Uterus (tissue), 2 donors: ENCODE measurements at regions not wholly inside any gene's neighbourhood (a gene's known extent, or its start where the extent isn't known, plus 50 kb on each side); places are given as distances from the start of the nearest gene placed in this dataset.

ENCODE experiments used
- CTCF ChIP-seq, 4 experiments: fragments of 200-600 bp in 2 of 4; fragments of 450-650 bp in 2 of 4; sonication (generic) in 2 of 4; IDR thresholded peaks; one replicate each; pipeline ENCODE4 v1.5.1; 2016 to 2019; ENCODE audit warnings: antibody characterized with exemption in 4 of 4, mild to moderate bottlenecking in 2 of 4, moderate library complexity in 1 of 4
- POLR2A ChIP-seq, 2 donors: fragments of 450-650 bp; IDR thresholded peaks; one replicate each; pipeline ENCODE4 v1.6.1; 2016; ENCODE audit warnings: antibody characterized with exemption in 2 of 2, mild to moderate bottlenecking in 1 of 2, moderate library complexity in 1 of 2

- TF ChIP-seq CTCF (IDR thresholded peaks at IDR 0.05): no peak
- TF ChIP-seq POLR2A (IDR thresholded peaks at IDR 0.05): no peak
These were observed 1507.6 kb downstream of the PCDH9 start for GRCh38 chr13:65722506-65722905.
